ENCODE measurements at regions not wholly inside any gene's neighbourhood (a gene's known extent, or its start where the extent isn't known, plus 50 kb on each side); places are given as distances from the start of the nearest gene placed in this dataset.

GRCh38 chrX:116292183-116292582 is 121.6 kb downstream of the AGTR2 start:
- no peaks in the 10 kb centered on the region for H3K79me2 ChIP-seq (ENCODE audit: insufficient read depth, low read length)
- no peaks in the 10 kb centered on the region for H4K20me1 ChIP-seq (ENCODE audit: insufficient read depth, low read length)
- no peaks in the 10 kb centered on the region for H3K4me1 ChIP-seq (ENCODE audit: insufficient read depth, low read length)
- H3K4me2 ChIP-seq (ENCODE audit: low read length): no peak overlapping the region
- Mint-ChIP-seq H3K4me1 (ENCODE audit: low read depth, unreplicated experiment) (no peaks in the 10 kb centered on the region), H3K36me3 (ENCODE audit: low read depth, unreplicated experiment) (no peaks in the 10 kb centered on the region), H3K4me3 (ENCODE audit: unreplicated experiment) (no peak overlapping the region), H3K9me3 (ENCODE audit: unreplicated experiment) (no peaks in the 10 kb centered on the region), H3K27ac (ENCODE audit: unreplicated experiment) (no peak overlapping the region), H3K27me3 (ENCODE audit: low read depth, unreplicated experiment) (no peaks in the 10 kb centered on the region)
- H3K27ac ChIP-seq (ENCODE audit: low read depth, low read length): no peak overlapping the region
- H3K36me3 ChIP-seq (ENCODE audit: insufficient read depth, low read length): no peaks in the 10 kb centered on the region
- FAIRE-seq: peak; percentile 56
- no peak overlapping the region for H3K4me3 ChIP-seq (ENCODE audit: insufficient read depth, low read depth, low read length)
- TF ChIP-seq CTCF (IDR thresholded peaks at IDR 0.05; ENCODE audit: insufficient read depth, low read depth, low read length): no peak
- TF ChIP-seq EZH2 (IDR thresholded peaks at IDR 0.05; ENCODE audit: insufficient read depth, low read length): no peak
- no peak overlapping the region for H2AFZ ChIP-seq (ENCODE audit: low read depth, low read length)
- H3K9me3 ChIP-seq (ENCODE audit: insufficient read depth, low read depth, low read length): no peaks in the 10 kb centered on the region
- no peak overlapping the region for H3K9ac ChIP-seq (ENCODE audit: low read length)
- DNase-seq (ENCODE audit: low read depth): no peak
- H3K27me3 ChIP-seq (ENCODE audit: insufficient read depth, low read length): no peaks in the 10 kb centered on the region

GRCh38 chrX:116298956-116299355 is 128.4 kb downstream of the AGTR2 start:
- no peak for DNase-seq (ENCODE audit: low read depth)
- Mint-ChIP-seq H3K27ac (ENCODE audit: unreplicated experiment) (no peak overlapping the region), H3K4me3 (ENCODE audit: unreplicated experiment) (no peak overlapping the region), H3K36me3 (ENCODE audit: low read depth, unreplicated experiment) (no peaks in the 10 kb centered on the region), H3K4me1 (ENCODE audit: low read depth, unreplicated experiment) (no peaks in the 10 kb centered on the region), H3K9me3 (ENCODE audit: unreplicated experiment) (no peaks in the 10 kb centered on the region), H3K27me3 (ENCODE audit: low read depth, unreplicated experiment) (no peaks in the 10 kb centered on the region)
- H4K20me1 ChIP-seq (ENCODE audit: insufficient read depth, low read length): no peaks in the 10 kb centered on the region
- H2AFZ ChIP-seq (ENCODE audit: low read depth, low read length): no peak overlapping the region
- no peaks in the 10 kb centered on the region for H3K4me1 ChIP-seq (ENCODE audit: insufficient read depth, low read length)
- no peaks in the 10 kb centered on the region for H3K79me2 ChIP-seq (ENCODE audit: insufficient read depth, low read length)
- no peak overlapping the region for H3K4me2 ChIP-seq (ENCODE audit: low read length)
- no peak overlapping the region for H3K9ac ChIP-seq (ENCODE audit: low read length)
- no peaks in the 10 kb centered on the region for H3K36me3 ChIP-seq (ENCODE audit: insufficient read depth, low read length)
- H3K9me3 ChIP-seq (ENCODE audit: insufficient read depth, low read depth, low read length): no peaks in the 10 kb centered on the region
- TF ChIP-seq EZH2 (IDR thresholded peaks at IDR 0.05; ENCODE audit: insufficient read depth, low read length) (no peak), CTCF (IDR thresholded peaks at IDR 0.05; ENCODE audit: insufficient read depth, low read depth, low read length) (no peak)
- H3K27me3 ChIP-seq (ENCODE audit: insufficient read depth, low read length): no peaks in the 10 kb centered on the region
- H3K4me3 ChIP-seq (ENCODE audit: insufficient read depth, low read depth, low read length): no peak overlapping the region
- peak; percentile 26 for FAIRE-seq
- no peak overlapping the region for H3K27ac ChIP-seq (ENCODE audit: low read depth, low read length)

- Histone ChIP-seq H4K20me1 (ENCODE audit: insufficient read depth, low read length) (no peaks in the 10 kb centered on the region), H3K27ac (ENCODE audit: low read depth, low read length) (no peak overlapping the region), H3K9me3 (ENCODE audit: insufficient read depth, low read depth, low read length) (no peaks in the 10 kb centered on the region), H3K4me1 (ENCODE audit: insufficient read depth, low read length) (no peaks in the 10 kb centered on the region), H2AFZ (ENCODE audit: low read depth, low read length) (no peak overlapping the region), H3K9ac (ENCODE audit: low read length) (no peak overlapping the region), H3K27me3 (ENCODE audit: insufficient read depth, low read length) (no peaks in the 10 kb centered on the region), H3K4me2 (ENCODE audit: low read length) (no peak overlapping the region), H3K79me2 (ENCODE audit: insufficient read depth, low read length) (no peaks in the 10 kb centered on the region), H3K4me3 (ENCODE audit: insufficient read depth, low read depth, low read length) (no peak overlapping the region), H3K36me3 (ENCODE audit: insufficient read depth, low read length) (no peaks in the 10 kb centered on the region)
- no peaks in the 10 kb centered on the region for H3K36me3 Mint-ChIP-seq (ENCODE audit: low read depth, unreplicated experiment)
- no peaks in the 10 kb centered on the region for H3K27me3 Mint-ChIP-seq (ENCODE audit: low read depth, unreplicated experiment)
- H3K9me3 Mint-ChIP-seq (ENCODE audit: unreplicated experiment): no peaks in the 10 kb centered on the region
- no peaks in the 10 kb centered on the region for H3K4me1 Mint-ChIP-seq (ENCODE audit: low read depth, unreplicated experiment)
- no peak overlapping the region for H3K27ac Mint-ChIP-seq (ENCODE audit: unreplicated experiment)
- FAIRE-seq (peak; percentile 52), DNase-seq (ENCODE audit: low read depth) (no peak)
- no peak overlapping the region for H3K4me3 Mint-ChIP-seq (ENCODE audit: unreplicated experiment)
- TF ChIP-seq EZH2 (IDR thresholded peaks at IDR 0.05; ENCODE audit: insufficient read depth, low read length): no peak
- no peak for TF ChIP-seq CTCF (IDR thresholded peaks at IDR 0.05; ENCODE audit: insufficient read depth, low read depth, low read length)
These were observed 130.2 kb upstream of the SLC6A14 start for GRCh38 chrX:116306218-116306617.

Data from astrocyte (in vitro differentiated cells and primary cell).